ENCODE measurements at regions not wholly inside any gene's neighbourhood (a gene's known extent, or its start where the extent isn't known, plus 50 kb on each side); places are given as distances from the start of the nearest gene placed in this dataset.

DNA sequence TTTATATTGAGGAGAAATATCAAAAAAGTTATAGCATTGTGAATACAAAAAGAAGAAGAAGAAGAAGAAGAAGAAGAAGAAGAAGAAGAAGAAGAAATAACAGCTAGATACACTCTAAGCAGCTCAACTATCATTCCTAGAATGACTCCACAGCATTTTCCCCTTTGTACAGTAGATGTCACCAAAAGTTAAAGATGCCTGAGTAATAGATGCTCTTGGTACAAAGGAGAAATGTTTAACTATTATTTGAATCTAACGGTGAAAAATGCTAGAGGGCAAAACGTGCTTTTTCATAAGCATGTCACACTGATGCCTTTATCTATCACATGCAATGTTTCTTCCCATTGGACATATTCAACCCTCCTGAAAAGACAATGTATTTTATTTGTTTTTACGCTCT is 178.4 kb upstream of the GPRIN3 start:
- no peaks in the 10 kb centered on the region for H3K4me1 ChIP-seq
- no peak overlapping the region for H3K27ac ChIP-seq
- 44% methylated on average over 3 of the region's 3 CpGs for WGBS
- no peak for TF ChIP-seq POLR2AphosphoS5 (IDR thresholded peaks at IDR 0.05)
- no peak for TF ChIP-seq EP300 (IDR thresholded peaks at IDR 0.05)
- no peak for TF ChIP-seq POLR2A (IDR thresholded peaks at IDR 0.05)
- TF ChIP-seq, protein P1, sequence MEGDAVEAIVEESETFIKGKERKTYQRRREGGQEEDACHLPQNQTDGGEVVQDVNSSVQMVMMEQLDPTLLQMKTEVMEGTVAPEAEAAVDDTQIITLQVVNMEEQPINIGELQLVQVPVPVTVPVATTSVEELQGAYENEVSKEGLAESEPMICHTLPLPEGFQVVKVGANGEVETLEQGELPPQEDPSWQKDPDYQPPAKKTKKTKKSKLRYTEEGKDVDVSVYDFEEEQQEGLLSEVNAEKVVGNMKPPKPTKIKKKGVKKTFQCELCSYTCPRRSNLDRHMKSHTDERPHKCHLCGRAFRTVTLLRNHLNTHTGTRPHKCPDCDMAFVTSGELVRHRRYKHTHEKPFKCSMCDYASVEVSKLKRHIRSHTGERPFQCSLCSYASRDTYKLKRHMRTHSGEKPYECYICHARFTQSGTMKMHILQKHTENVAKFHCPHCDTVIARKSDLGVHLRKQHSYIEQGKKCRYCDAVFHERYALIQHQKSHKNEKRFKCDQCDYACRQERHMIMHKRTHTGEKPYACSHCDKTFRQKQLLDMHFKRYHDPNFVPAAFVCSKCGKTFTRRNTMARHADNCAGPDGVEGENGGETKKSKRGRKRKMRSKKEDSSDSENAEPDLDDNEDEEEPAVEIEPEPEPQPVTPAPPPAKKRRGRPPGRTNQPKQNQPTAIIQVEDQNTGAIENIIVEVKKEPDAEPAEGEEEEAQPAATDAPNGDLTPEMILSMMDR (IDR thresholded peaks at IDR 0.05): no peak
- no peak overlapping the region for H3K4me3 ChIP-seq
- no peaks in the 10 kb centered on the region for H3K36me3 ChIP-seq
- H3K9me3 ChIP-seq: no peaks in the 10 kb centered on the region
- no peaks in the 10 kb centered on the region for H3K27me3 ChIP-seq
- no peak for DNase-seq (ENCODE audit: low spot score in 2 of 2)

DNA sequence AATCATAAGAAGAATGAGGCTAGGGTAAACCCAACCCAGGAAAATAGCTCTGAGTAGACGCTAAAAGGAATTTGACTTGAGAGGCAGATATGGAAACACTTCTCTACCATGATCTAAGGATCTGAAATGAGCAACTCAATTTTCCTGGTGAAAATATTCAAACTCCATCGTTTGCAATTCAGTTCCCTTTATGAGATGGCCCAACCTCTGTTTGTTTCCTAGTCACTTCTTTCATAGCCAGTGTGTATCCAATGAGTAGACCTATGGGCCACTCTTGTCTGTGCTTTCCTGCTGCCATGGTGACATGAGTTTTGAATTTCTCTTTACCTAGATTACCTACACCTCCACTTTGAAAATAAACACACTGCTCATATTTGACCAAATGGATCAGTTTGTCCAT is 176.2 kb upstream of the GPRIN3 start:
- no peak overlapping the region for H3K27ac ChIP-seq
- H3K36me3 ChIP-seq: no peaks in the 10 kb centered on the region
- no peak for DNase-seq (ENCODE audit: low spot score in 2 of 2)
- 84% methylated on average over 2 of the region's 2 CpGs for WGBS
- no peaks in the 10 kb centered on the region for H3K27me3 ChIP-seq
- no peak overlapping the region for H3K4me3 ChIP-seq
- TF ChIP-seq POLR2AphosphoS5 (IDR thresholded peaks at IDR 0.05) (no peak), POLR2A (IDR thresholded peaks at IDR 0.05) (no peak)
- H3K4me1 ChIP-seq: no peaks in the 10 kb centered on the region
- H3K9me3 ChIP-seq: no peaks in the 10 kb centered on the region

DNA sequence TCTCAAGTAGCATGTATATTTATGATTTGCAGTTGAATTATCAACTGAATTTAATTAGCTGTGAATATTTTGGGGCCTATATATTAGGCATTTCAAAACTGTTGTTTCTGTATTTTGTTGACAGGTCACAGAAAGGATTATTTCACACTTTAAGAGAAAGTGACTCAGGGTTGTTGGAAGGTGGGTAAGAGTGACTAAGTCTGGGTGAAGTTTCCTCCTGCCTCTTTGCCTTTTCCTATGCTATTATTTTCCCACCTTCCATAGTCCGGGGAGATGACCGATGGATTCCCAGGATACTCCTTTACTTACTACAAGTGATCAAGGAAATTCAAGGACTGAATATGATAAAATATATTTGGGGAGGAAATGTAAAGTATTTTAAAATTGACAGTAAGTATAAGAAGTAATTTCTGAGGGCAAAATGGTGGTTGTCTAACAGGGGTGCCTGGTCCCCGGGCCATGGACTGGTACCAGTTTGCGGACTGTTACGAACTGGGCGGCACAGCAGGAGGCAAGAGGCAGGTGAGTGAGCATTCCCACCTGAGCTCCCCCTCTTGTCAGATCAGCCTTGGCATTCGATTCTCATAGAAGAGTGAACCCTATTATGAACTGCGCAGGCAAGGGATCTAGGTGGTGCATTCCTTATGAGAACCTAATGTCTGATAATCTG is 175.5 kb upstream of the GPRIN3 start:
- Histone ChIP-seq H3K36me3 (no peaks in the 10 kb centered on the region), H3K4me1 (no peaks in the 10 kb centered on the region), H3K9me3 (no peaks in the 10 kb centered on the region), H3K27me3 (no peaks in the 10 kb centered on the region), H3K4me3 (no peak overlapping the region), H3K27ac (no peak overlapping the region)
- TF ChIP-seq POLR2A (IDR thresholded peaks at IDR 0.05) (no peak), POLR2AphosphoS5 (IDR thresholded peaks at IDR 0.05) (no peak), EP300 (IDR thresholded peaks at IDR 0.05) (no peak)
- TF ChIP-seq, protein P1 (IDR thresholded peaks at IDR 0.05): no peak
- no peak for DNase-seq (ENCODE audit: low spot score in 2 of 2)
- 95% methylated on average over 8 of the region's 8 CpGs for WGBS

DNA sequence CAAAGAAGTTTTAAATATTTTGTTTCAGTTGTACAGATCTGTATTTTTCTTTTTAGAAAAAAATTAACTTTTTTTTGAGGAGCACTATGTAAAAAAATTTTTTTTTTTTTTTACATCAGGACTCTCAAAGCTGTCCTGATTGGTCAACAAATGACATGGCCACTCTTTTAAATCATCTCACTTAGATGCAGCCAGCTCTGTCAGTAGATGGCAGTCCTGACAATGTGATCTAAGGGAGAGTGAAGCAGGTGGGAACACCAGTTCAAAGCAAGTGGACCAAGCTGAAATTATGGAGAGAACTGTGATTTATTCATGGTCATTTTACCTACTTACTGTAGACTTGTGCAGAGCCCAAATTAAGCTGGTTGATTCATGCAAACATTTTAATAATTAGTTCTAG is 174.7 kb upstream of the GPRIN3 start:
- no peaks in the 10 kb centered on the region for H3K36me3 ChIP-seq
- H3K9me3 ChIP-seq: no peaks in the 10 kb centered on the region
- no peaks in the 10 kb centered on the region for H3K4me1 ChIP-seq
- no peak overlapping the region for H3K4me3 ChIP-seq
- H3K27me3 ChIP-seq: no peaks in the 10 kb centered on the region
- no peak overlapping the region for H3K27ac ChIP-seq
- no peak for DNase-seq (ENCODE audit: low spot score in 2 of 2)
- TF ChIP-seq, protein P1 (IDR thresholded peaks at IDR 0.05): no peak
- TF ChIP-seq EP300 (IDR thresholded peaks at IDR 0.05): no peak
- no peak for TF ChIP-seq POLR2AphosphoS5 (IDR thresholded peaks at IDR 0.05)
- no peak for TF ChIP-seq POLR2A (IDR thresholded peaks at IDR 0.05)

DNA sequence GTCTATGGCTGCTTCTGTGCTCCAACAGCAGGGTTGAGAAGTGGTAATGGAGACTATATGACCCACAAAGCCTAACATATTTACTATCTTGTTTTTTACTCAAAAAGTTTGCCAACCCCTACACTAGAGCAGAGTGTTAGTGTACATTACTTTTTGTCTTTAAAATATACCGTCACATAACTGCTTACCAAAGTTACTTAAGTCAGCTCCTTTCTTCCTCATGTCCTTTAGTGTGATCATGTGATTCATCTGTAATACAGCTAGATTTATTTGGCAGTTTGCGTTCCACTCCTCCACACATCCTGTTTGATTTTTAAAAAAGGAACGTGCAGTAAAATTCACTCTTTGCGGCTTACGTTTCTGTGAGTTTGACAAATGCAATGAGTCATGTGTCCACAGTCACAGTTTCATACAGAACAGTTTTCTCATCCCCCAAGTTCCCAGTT is 162.4 kb upstream of the GPRIN3 start:
- H3K9me3 ChIP-seq: no peaks in the 10 kb centered on the region
- H3K4me1 ChIP-seq: no peaks in the 10 kb centered on the region
- no peak overlapping the region for H3K27ac ChIP-seq
- DNase-seq (ENCODE audit: low spot score in 2 of 2): no peak
- H3K36me3 ChIP-seq: no peaks in the 10 kb centered on the region
- no peak overlapping the region for H3K4me3 ChIP-seq
- no peak for TF ChIP-seq POLR2AphosphoS5 (IDR thresholded peaks at IDR 0.05)
- TF ChIP-seq EP300 (IDR thresholded peaks at IDR 0.05): no peak
- TF ChIP-seq, protein P1 (IDR thresholded peaks at IDR 0.05): no peak
- no peak for TF ChIP-seq POLR2A (IDR thresholded peaks at IDR 0.05)
- no peaks in the 10 kb centered on the region for H3K27me3 ChIP-seq
- 12% methylated on average over 5 of the region's 5 CpGs for WGBS

DNA sequence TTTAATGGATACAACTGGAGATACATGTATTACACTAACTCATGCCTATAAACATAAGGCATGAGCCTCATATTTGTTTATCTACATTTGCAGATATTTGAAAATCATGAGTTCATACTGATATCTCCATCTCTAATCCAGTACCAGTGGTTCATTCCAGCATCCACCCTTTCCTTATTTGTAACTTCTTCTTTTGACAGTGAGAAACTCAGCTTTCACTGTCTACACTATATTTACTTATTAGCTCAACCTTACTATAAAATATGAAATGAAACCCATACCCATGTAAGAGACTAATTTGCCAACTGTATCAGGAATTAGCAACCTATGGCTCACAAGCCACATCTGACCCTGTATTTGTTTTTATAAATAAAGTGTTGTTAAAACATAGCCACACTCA is 161.9 kb upstream of the GPRIN3 start:
- Histone ChIP-seq H3K4me3 (no peak overlapping the region), H3K27me3 (no peaks in the 10 kb centered on the region), H3K9me3 (no peaks in the 10 kb centered on the region), H3K4me1 (no peaks in the 10 kb centered on the region), H3K27ac (no peak overlapping the region), H3K36me3 (no peaks in the 10 kb centered on the region)
- no peak for DNase-seq (ENCODE audit: low spot score in 2 of 2)
- TF ChIP-seq POLR2AphosphoS5 (IDR thresholded peaks at IDR 0.05) (no peak), POLR2A (IDR thresholded peaks at IDR 0.05) (no peak), EP300 (IDR thresholded peaks at IDR 0.05) (no peak)
- TF ChIP-seq, protein P1 (IDR thresholded peaks at IDR 0.05): no peak
